GM12878 (cell line): ENCODE measurements at regions not wholly inside any gene's neighbourhood (a gene's known extent, or its start where the extent isn't known, plus 50 kb on each side); places are given as distances from the start of the nearest gene placed in this dataset.

ENCODE experiments used
- ATAC-seq: fragments of 200-7000 bp; cut with Tn5 transposase; 3 replicates; pipeline ENCODE4 v1.9.1; 2020; ENCODE audit warnings: mild to moderate bottlenecking, moderate library complexity
- BruUV-seq: library from RNA; stranded (reverse); fragments of 400-500 nt; replicated peaks from 2 replicates; lab custom pipeline; 2021; lab: Mats Ljungman, UMichigan
- CTCF ChIA-PET: fragments of 300-600 bp; sonication (Branson Sonifier 250); formaldehyde crosslinking; extraction: SDS; loops from one replicate; lab custom pipeline; 2021; ENCODE audit warnings: inconsistent platforms; lab: Yijun Ruan, JAX
- POLR2A ChIA-PET: fragments of 350-600 bp; formaldehyde crosslinking; extraction: SDS; loops from one replicate; lab custom pipeline; 2021; ENCODE audit warnings: inconsistent platforms; lab: Charles Lee
- RAD21 ChIA-PET: fragments of 300-600 bp; sonication (Branson Sonifier 250); formaldehyde crosslinking; loops from one replicate; lab custom pipeline; 2023; ENCODE audit warnings: antibody characterized with exemption; ENCODE audit not compliant: unreplicated experiment; lab: Charles Lee
- SMC1A ChIA-PET: fragments of 300-600 bp; sonication (Branson Sonifier 250); formaldehyde crosslinking; loops from one replicate; lab custom pipeline; 2023; ENCODE audit not compliant: unreplicated experiment, uncharacterized antibody; lab: Charles Lee
- DNase-seq: peaks from one replicate; pipeline ENCODE4 v3.0.0-alpha.2; 2011; ENCODE audit warnings: low read depth, low spot score
- FAIRE-seq: peaks from 3 replicates; lab custom pipeline; 2011; peaks lifted over from hg19 to GRCh38; lab: Jason Lieb, UNC
- H2AFZ ChIP-seq: 2 replicates; pipeline ENCODE4 v1.6.0; 2011; ENCODE audit warnings: low read depth, low read length, control low read depth; ENCODE audit not compliant: control insufficient read depth
- H3K27ac ChIP-seq: 2 replicates; pipeline ENCODE4 v1.5.1; 2011; ENCODE audit warnings: control low read depth; ENCODE audit not compliant: control insufficient read depth, insufficient read depth
- H3K27me3 ChIP-seq, 2 experiments: replicated peaks in 1 of 2; 2 replicates each; pipeline versions ENCODE4 v1.6.0 to v1.6.1; 2011; ENCODE audit warnings: low read length in 1 of 2; ENCODE audit not compliant: control insufficient read depth in 2 of 2, insufficient read depth in 2 of 2
- H3K36me3 ChIP-seq, 2 experiments: 2 replicates each; pipeline ENCODE4 v1.5.1; 2011; ENCODE audit warnings: low read length in 1 of 2; ENCODE audit not compliant: control insufficient read depth in 2 of 2, insufficient read depth in 2 of 2
- H3K4me1 ChIP-seq: 2 replicates; pipeline ENCODE4 v1.6.1; 2011; ENCODE audit warnings: mild to moderate bottlenecking, low read length, moderate library complexity, mixed read lengths; ENCODE audit not compliant: control insufficient read depth, insufficient read depth
- H3K4me2 ChIP-seq: 2 replicates; pipeline ENCODE4 v1.6.0; 2011; ENCODE audit warnings: control low read depth; ENCODE audit not compliant: control insufficient read depth, insufficient read depth
- H3K4me3 ChIP-seq: fragments of 200-600 bp; sonication (generic); 2 replicates; pipeline ENCODE4 v1.5.1; 2016
- H3K79me2 ChIP-seq: 2 replicates; pipeline ENCODE4 v1.6.0; 2011; ENCODE audit warnings: low read length; ENCODE audit not compliant: control insufficient read depth, insufficient read depth
- H3K9ac ChIP-seq: 2 replicates; pipeline ENCODE4 v1.8.0; 2011; ENCODE audit warnings: low read length, control low read depth, mixed read lengths; ENCODE audit not compliant: control insufficient read depth, insufficient read depth
- H3K9me3 ChIP-seq: replicated peaks from 3 replicates; pipeline ENCODE4 v1.5.1; 2011; ENCODE audit warnings: mild to moderate bottlenecking, low read length; ENCODE audit not compliant: control insufficient read depth, insufficient read depth
- H4K20me1 ChIP-seq: 2 replicates; pipeline ENCODE4 v1.6.0; 2011; ENCODE audit not compliant: control insufficient read depth, insufficient read depth
- IRF3 ChIP-seq: fragments of 450-650 bp; IDR thresholded peaks from 2 replicates; pipeline ENCODE4 v1.6.1; 2014; ENCODE audit warnings: mild to moderate bottlenecking
- MYB ChIP-seq: fragments of 150-350 bp; IDR thresholded peaks from 2 replicates; pipeline ENCODE4 v1.6.1; 2014; ENCODE audit warnings: mild to moderate bottlenecking, low read depth, low read length, borderline replicate concordance
- RBBP5 ChIP-seq: fragments of 200-600 bp; sonication (generic); conservative IDR thresholded peaks from 2 replicates; pipeline ENCODE4 v1.6.1; 2016
- REST ChIP-seq: IDR thresholded peaks from 2 replicates; pipeline ENCODE4 v1.6.1; 2012; ENCODE audit warnings: mild to moderate bottlenecking, low read depth, low read length
- WGBS: methylation state at CpG from one replicate; pipeline ENCODE4 v1.1.6; 2016; ENCODE audit warnings: low lambda C conversion rate; ENCODE audit not compliant: insufficient replicate concordance, insufficient coverage; ENCODE audit errors: missing lambda C conversion rate; 5-methylcytosine and 5-hydroxymethylcytosine counted together
- in situ Hi-C: fragments of 300-500 bp; cut with MboI; formaldehyde crosslinking; loops from 9 replicates; pipeline ENCODE4 v1.14.3; 2018; ENCODE audit warnings: mixed read lengths
- intact Hi-C: fragments of 100-400 bp; cut with micrococcal nuclease; formaldehyde crosslinking; loops from one replicate; pipeline ENCODE4 v1.14.2; 2022; ENCODE audit not compliant: unreplicated experiment

GRCh38 chr22:48658246-48658645 lies 1169.4 kb downstream of the BRD1 start:
- intact Hi-C loops (no loop called here), in situ Hi-C loops (no loop called here)
- Histone ChIP-seq H3K4me3 (no peak overlapping the region), H3K4me2 (no peak overlapping the region), H3K9ac (no peak overlapping the region), H3K79me2 (no peaks in the 10 kb centered on the region), H3K9me3 (peaks cover 2% of the 10 kb centered on the region; the same call in 2 of the 3 replicates), H3K27ac (no peak overlapping the region), H3K4me1 (no peaks in the 10 kb centered on the region), H2AFZ (no peak overlapping the region), H4K20me1 (no peaks in the 10 kb centered on the region), H3K36me3 (no peaks in the 10 kb centered on the region), H3K27me3 (no peaks in the 10 kb centered on the region)
- SMC1A ChIA-PET = no interaction called here
- TF ChIP-seq REST (no peak), IRF3 (no peak), MYB (no peak), RBBP5 (no peak)
- CTCF ChIA-PET = no interaction called here
- 49% methylated on average over 11 of the region's 15 CpGs for WGBS
- no peak for DNase-seq
- ATAC-seq = no peak
- BruUV-seq = no TSS peak
- POLR2A ChIA-PET = no interaction called here
- RAD21 ChIA-PET = no interaction called here
- FAIRE-seq = no peak
